GM19438 (cell line): ENCODE measurements at regions not wholly inside any gene's neighbourhood (a gene's known extent, or its start where the extent isn't known, plus 50 kb on each side); places are given as distances from the start of the nearest gene placed in this dataset.
"Not testable (repeated sequence)": the region's sequence is repeated elsewhere in the genome, so short reads cannot be mapped to it uniquely, and the experiment has no call there.

Experiments used
- ATAC-seq: cut with Tn5 transposase; IDR thresholded peaks from one replicate; pipeline ENCODE4 v1.9.1; 2021; ENCODE audit warnings: low read depth; ENCODE audit not compliant: unreplicated experiment

GRCh38 chr3:20846066-20846465, 660.1 kb upstream of the SGO1 start:
- ATAC-seq = no peak

- ATAC-seq = no peak
These were observed 658.8 kb upstream of the SGO1 start for GRCh38 chr3:20844851-20845250.

- ATAC-seq = no peak
These were observed 656.8 kb upstream of the SGO1 start for GRCh38 chr3:20842594-20843436.

GRCh38 chr3:20842002-20842401, 656.0 kb upstream of the SGO1 start:
- ATAC-seq = no peak

- no peak for ATAC-seq
These were observed 651.8 kb upstream of the SGO1 start for GRCh38 chr3:20837676-20838302.

- ATAC-seq = no peak
These were observed 650.8 kb upstream of the SGO1 start for GRCh38 chr3:20836801-20837200.

- no peak for ATAC-seq
These were observed 647.0 kb upstream of the SGO1 start for GRCh38 chr3:20832963-20833362.

GRCh38 chr3:20822251-20822650, 636.2 kb upstream of the SGO1 start:
- ATAC-seq = no peak

- ATAC-seq = not testable (repeated sequence)
These were observed 634.9 kb upstream of the SGO1 start for GRCh38 chr3:20820872-20821271.

GRCh38 chr3:20811631-20812030, 625.6 kb upstream of the SGO1 start:
- ATAC-seq = no peak

- ATAC-seq = no peak
These were observed 625.0 kb upstream of the SGO1 start for GRCh38 chr3:20811006-20811405.

GRCh38 chr3:20810555-20810954, 624.5 kb upstream of the SGO1 start:
- ATAC-seq = no peak

GRCh38 chr3:20809356-20809755, 623.4 kb upstream of the SGO1 start:
- ATAC-seq = no peak

GRCh38 chr3:20808864-20809263, 622.9 kb upstream of the SGO1 start:
- no peak for ATAC-seq

- ATAC-seq = no peak
These were observed 612.7 kb upstream of the SGO1 start for GRCh38 chr3:20798666-20799065.

GRCh38 chr3:20787005-20787404, 601.0 kb upstream of the SGO1 start:
- ATAC-seq = no peak

GRCh38 chr3:20776692-20777091, 590.7 kb upstream of the SGO1 start:
- ATAC-seq = no peak

GRCh38 chr3:20776286-20776685, 590.3 kb upstream of the SGO1 start:
- no peak for ATAC-seq

- ATAC-seq = no peak
These were observed 587.4 kb upstream of the SGO1 start for GRCh38 chr3:20773320-20773984.

GRCh38 chr3:20772869-20773268, 586.9 kb upstream of the SGO1 start:
- no peak for ATAC-seq

GRCh38 chr3:20769430-20769829, 583.4 kb upstream of the SGO1 start:
- no peak for ATAC-seq

GRCh38 chr3:20760981-20761380, 575.0 kb upstream of the SGO1 start:
- no peak for ATAC-seq
